Type B pancreatic cell (in vitro differentiated cells): ENCODE measurements at regions not wholly inside any gene's neighbourhood (a gene's known extent, or its start where the extent isn't known, plus 50 kb on each side); places are given as distances from the start of the nearest gene placed in this dataset.

ENCODE experiments used
- DNase-seq: peaks from one replicate; pipeline ENCODE4 v3.0.0; 2021; ENCODE audit warnings: mixed read lengths; ENCODE audit not compliant: unreplicated experiment; ENCODE audit errors: extremely low spot score
- H3K27ac Mint-ChIP-seq: 2 replicates; pipeline ENCODE4 v1.8.0; 2021; ENCODE audit warnings: mild to moderate bottlenecking, mixed read lengths
- H3K27me3 Mint-ChIP-seq: 2 replicates; pipeline ENCODE4 v1.8.0; 2021; ENCODE audit warnings: mixed read lengths
- H3K36me3 Mint-ChIP-seq: 2 replicates; pipeline ENCODE4 v1.8.0; 2021; ENCODE audit warnings: mixed read lengths
- H3K4me1 Mint-ChIP-seq: one replicate; pipeline ENCODE4 v1.8.0; 2021; ENCODE audit warnings: mixed read lengths; ENCODE audit not compliant: unreplicated experiment
- H3K4me3 Mint-ChIP-seq: 2 replicates; pipeline ENCODE4 v1.8.0; 2021; ENCODE audit warnings: mild to moderate bottlenecking, mixed read lengths
- H3K9me3 Mint-ChIP-seq: 2 replicates; pipeline ENCODE4 v1.8.0; 2021; ENCODE audit warnings: mixed read lengths
- TF ChIP-seq, protein P1 (sequence below): fragments of 200-600 bp; sonication (generic); conservative IDR thresholded peaks from 2 replicates; pipeline ENCODE4 v1.5.0; 2021; ENCODE audit warnings: antibody characterized with exemption, mild to moderate bottlenecking

DNA sequence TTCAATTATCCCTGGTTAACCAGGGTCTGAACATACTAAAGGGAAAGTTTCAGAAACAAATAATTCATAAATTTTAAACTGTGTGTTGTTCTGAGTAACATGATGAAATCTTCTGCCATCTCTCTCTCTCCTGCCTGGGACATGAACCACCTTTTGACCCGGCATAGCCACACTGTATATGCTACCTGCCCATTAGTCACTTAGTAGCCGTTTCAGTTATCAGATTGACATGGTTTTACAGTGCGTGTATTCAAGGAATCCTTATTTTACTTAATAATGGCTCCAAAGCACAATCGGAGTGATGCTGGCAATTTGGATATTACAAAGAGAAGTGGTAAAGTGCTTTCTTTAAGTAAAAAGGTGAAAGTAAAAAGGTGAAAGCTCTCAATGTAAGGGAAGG is 227.1 kb upstream of the CCDC179 start:
- Mint-ChIP-seq H3K4me1 (no peaks in the 10 kb centered on the region), H3K27ac (no peak overlapping the region), H3K9me3 (no peaks in the 10 kb centered on the region), H3K27me3 (no peaks in the 10 kb centered on the region), H3K4me3 (no peak overlapping the region), H3K36me3 (no peaks in the 10 kb centered on the region)
- DNase-seq, result no peak
- TF ChIP-seq, protein P1, sequence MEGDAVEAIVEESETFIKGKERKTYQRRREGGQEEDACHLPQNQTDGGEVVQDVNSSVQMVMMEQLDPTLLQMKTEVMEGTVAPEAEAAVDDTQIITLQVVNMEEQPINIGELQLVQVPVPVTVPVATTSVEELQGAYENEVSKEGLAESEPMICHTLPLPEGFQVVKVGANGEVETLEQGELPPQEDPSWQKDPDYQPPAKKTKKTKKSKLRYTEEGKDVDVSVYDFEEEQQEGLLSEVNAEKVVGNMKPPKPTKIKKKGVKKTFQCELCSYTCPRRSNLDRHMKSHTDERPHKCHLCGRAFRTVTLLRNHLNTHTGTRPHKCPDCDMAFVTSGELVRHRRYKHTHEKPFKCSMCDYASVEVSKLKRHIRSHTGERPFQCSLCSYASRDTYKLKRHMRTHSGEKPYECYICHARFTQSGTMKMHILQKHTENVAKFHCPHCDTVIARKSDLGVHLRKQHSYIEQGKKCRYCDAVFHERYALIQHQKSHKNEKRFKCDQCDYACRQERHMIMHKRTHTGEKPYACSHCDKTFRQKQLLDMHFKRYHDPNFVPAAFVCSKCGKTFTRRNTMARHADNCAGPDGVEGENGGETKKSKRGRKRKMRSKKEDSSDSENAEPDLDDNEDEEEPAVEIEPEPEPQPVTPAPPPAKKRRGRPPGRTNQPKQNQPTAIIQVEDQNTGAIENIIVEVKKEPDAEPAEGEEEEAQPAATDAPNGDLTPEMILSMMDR, result no peak

DNA sequence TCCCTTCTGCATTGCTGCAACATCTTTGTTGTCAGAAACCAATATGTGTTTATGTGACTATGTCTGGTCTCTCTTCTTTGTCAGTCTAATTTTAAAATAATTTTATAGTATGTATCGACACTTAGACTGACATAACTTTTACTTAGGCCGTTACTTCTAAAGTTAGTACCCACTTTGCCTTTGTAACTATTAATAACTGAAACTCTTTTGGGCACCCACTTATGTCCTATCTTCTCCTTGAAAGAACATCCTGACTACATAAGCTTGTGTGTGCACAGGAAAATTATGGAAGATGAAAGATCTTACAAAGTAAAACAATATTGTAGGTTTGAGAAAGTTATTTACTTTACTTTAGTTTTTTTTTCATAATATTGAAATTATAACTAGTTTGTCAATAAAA is 230.4 kb upstream of the CCDC179 start:
- Mint-ChIP-seq H3K27me3 (no peaks in the 10 kb centered on the region), H3K36me3 (no peaks in the 10 kb centered on the region), H3K4me1 (peaks cover 4% of the 10 kb centered on the region), H3K9me3 (no peaks in the 10 kb centered on the region), H3K4me3 (no peak overlapping the region), H3K27ac (no peak overlapping the region)
- TF ChIP-seq, protein P1, result no peak
- no peak for DNase-seq

DNA sequence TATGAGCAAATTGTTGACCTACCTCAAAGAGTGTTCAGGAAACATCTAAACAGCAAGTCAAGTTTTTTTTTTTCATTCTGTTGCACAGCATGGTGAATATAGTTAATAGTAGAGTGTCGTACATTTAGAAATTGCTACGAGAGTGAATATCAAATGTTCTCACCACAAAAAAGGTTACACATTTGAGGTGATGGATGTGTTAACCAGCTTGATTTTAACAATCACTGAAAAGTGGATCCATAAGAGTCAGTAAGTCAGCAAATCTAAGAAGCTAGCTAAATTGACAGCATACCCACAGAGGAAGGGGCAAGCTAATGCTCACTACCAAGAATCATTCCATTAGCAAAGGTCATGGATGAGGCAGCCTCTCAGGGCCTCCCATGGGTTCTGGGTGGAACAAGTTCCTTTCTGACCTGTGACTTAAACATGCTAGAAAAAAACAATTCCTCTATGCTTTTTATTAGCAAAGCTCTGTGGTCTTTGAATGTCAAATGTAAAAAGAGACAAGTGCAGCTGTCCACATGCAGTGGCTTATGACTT is 235.4 kb upstream of the CCDC179 start:
- no peaks in the 10 kb centered on the region for H3K27me3 Mint-ChIP-seq
- H3K4me1 Mint-ChIP-seq, result peaks cover 15% of the 10 kb centered on the region
- TF ChIP-seq, protein P1, result no peak
- H3K36me3 Mint-ChIP-seq, result no peaks in the 10 kb centered on the region
- no peak overlapping the region for H3K4me3 Mint-ChIP-seq
- no peak overlapping the region for H3K27ac Mint-ChIP-seq
- no peak for DNase-seq
- no peaks in the 10 kb centered on the region for H3K9me3 Mint-ChIP-seq

DNA sequence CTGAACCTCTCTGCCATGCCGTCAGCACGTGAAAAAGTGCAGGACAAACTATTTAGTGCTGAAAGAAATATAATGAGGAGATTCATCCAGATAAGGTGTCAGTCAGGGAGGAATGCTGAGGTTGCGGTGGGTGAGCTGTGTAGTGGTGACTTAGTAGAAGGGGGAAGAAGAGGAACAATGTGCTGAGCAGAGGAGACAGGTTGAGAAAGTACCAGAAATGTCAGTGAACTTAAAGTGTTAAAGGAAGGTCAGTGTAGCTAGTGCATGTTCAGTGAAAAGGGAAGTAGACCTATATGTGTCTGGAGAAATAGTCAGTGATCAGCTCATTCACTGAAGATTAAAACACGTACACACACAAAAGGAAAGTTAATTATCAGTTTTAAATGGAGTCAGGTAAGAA is 237.6 kb upstream of the CCDC179 start:
- Mint-ChIP-seq H3K27me3 (no peaks in the 10 kb centered on the region), H3K36me3 (no peaks in the 10 kb centered on the region), H3K9me3 (no peaks in the 10 kb centered on the region), H3K4me3 (no peak overlapping the region), H3K4me1 (peaks cover 15% of the 10 kb centered on the region), H3K27ac (no peak overlapping the region)
- DNase-seq, result no peak
- TF ChIP-seq, protein P1, result no peak

DNA sequence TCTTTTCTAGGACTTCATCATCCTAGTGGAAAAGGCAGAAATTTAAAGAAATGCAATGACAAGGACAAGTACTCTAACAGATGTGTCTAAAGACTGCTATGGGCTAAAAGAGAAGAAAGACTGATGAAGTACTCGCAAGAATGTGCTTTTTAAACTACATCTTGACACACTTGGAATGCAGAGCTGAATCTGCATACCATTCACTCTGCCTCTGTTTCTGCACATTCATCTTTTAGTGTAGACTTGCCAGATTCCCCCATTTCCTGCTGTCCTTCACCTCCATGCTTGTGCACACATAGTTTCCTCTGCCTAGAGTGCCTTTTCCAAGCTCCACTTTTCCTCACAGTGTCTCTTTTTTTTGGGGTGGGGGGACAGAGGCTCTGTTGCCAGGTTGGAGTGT is 239.0 kb upstream of the CCDC179 start:
- no peaks in the 10 kb centered on the region for H3K9me3 Mint-ChIP-seq
- no peak overlapping the region for H3K4me3 Mint-ChIP-seq
- TF ChIP-seq, protein P1, result no peak
- no peak overlapping the region for H3K27ac Mint-ChIP-seq
- H3K27me3 Mint-ChIP-seq, result no peaks in the 10 kb centered on the region
- no peak for DNase-seq
- peaks cover 4% of the 10 kb centered on the region for H3K36me3 Mint-ChIP-seq
- H3K4me1 Mint-ChIP-seq, result peaks cover 15% of the 10 kb centered on the region

DNA sequence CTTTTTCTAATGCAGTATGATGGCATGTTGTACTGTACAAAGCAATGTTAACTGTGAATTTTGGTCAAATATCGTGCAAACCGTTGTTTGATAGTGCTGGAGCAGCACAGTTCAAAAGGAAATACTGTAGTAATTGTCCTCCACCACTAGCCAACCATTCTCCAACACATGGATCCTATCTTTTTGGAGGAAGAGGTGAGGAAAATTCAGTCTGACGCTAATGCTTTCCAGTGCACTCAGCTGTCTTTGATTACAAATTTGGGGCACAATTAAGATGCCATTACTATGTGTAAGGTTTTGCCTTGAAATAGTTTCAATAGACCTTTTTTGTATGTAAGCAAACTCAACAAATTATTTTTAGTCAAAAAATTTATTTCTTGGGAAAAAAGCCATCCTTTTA is 240.5 kb upstream of the CCDC179 start:
- TF ChIP-seq, protein P1, result no peak
- Mint-ChIP-seq H3K27ac (no peak overlapping the region), H3K27me3 (no peaks in the 10 kb centered on the region), H3K4me1 (peaks cover 10% of the 10 kb centered on the region), H3K36me3 (peaks cover 4% of the 10 kb centered on the region), H3K4me3 (no peak overlapping the region), H3K9me3 (no peaks in the 10 kb centered on the region)
- no peak for DNase-seq
